ENCODE measurements at regions not wholly inside any gene's neighbourhood (a gene's known extent, or its start where the extent isn't known, plus 50 kb on each side); places are given as distances from the start of the nearest gene placed in this dataset.

DNA sequence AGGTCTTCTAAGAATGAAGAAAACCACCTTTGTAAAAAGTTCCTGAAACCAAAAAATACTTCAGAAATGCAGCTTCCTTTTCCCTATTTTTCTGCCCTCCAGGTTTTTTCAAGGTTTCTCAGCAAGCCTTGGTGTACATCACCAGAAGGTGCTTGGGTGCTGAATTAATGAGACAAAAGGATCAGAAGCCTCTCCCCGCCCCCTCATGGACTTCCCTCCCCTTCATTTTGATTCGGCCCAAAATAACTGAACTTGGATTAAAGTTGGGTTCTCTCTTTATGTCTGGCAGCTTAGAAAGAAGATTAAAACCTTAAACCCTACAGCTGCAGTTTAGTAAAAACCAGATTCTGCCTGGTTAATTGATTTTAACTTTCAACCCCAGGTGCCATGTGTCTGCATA lies 121.7 kb upstream of the ERCC4 start:
- intact Hi-C loops (cut with micrococcal nuclease) = no loop called here
- no peaks in the 10 kb centered on the region for H3K4me1 ChIP-seq (ENCODE audit: insufficient read depth, low read length)
- no TSS peak for BruUV-seq (replicated peaks)
- H3K27me3 ChIP-seq (ENCODE audit: low read length) = no peaks in the 10 kb centered on the region
- H4K20me1 ChIP-seq (ENCODE audit: low read length) = no peaks in the 10 kb centered on the region
- no peak overlapping the region for H3K27ac ChIP-seq (ENCODE audit: low read length)
- H3F3A ChIP-seq (ENCODE audit: low read length, unreplicated experiment) = no peaks in the 10 kb centered on the region
- no peaks in the 10 kb centered on the region for H3K9me2 ChIP-seq (replicated peaks; ENCODE audit: low read length)
- ATAC-seq (no peak), DNase-seq (no peak)
- ChIA-PET CTCF (no interaction called here), POLR2A (ENCODE audit: unreplicated experiment) (interaction anchor here (0.7 kb wide), 1 partner anchor 120 kb away, joined by 4 read pairs; no protein-coding TSS in a partner anchor)
- no peaks in the 10 kb centered on the region for H3K9me3 ChIP-seq (ENCODE audit: low read length)
- no peaks in the 10 kb centered on the region for H3K36me3 ChIP-seq (ENCODE audit: low read depth, low read length)
- H3K9ac ChIP-seq (ENCODE audit: low read length) = no peak overlapping the region
- H3K4me2 ChIP-seq (ENCODE audit: low read length) = no peak overlapping the region
- no peaks in the 10 kb centered on the region for H3K79me2 ChIP-seq (ENCODE audit: low read length)
- H3K4me3 ChIP-seq (ENCODE audit: low read length) = no peak overlapping the region
- TF ChIP-seq EZH2phosphoT487 (IDR thresholded peaks at IDR 0.05; ENCODE audit: borderline replicate concordance, low read length) = no peak
- TF ChIP-seq EZH2 (IDR thresholded peaks at IDR 0.05; ENCODE audit: low read length, unreplicated experiment) = no peak
- TF ChIP-seq CTCF (conservative IDR thresholded peaks at IDR 0.05; ENCODE audit: low read depth, low read length) = no peak
- H2AFZ ChIP-seq (ENCODE audit: low read length) = no peak overlapping the region

DNA sequence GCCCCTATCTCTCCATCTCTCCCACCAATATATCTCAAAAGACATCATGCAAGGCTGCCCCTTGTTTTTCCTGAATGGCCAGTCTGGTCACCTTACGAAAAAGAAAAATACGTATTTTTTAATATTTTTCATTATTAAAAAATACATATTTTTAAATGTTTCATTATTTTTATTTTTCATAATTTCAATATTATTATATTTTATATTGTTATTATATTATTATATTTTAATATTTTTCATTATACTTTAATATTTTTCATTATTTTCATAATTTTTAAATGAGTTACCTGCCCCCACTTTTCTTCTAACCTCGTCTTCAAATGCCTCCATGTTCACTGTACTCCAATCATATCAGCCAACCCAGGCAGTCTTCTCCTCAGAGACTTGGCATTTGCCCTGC lies 116.0 kb upstream of the ERCC4 start:
- Histone ChIP-seq H3K4me1 (ENCODE audit: insufficient read depth, low read length) (no peaks in the 10 kb centered on the region), H2AFZ (ENCODE audit: low read length) (no peak overlapping the region), H3K9ac (ENCODE audit: low read length) (no peak overlapping the region), H3K9me2 (replicated peaks; ENCODE audit: low read length) (no peaks in the 10 kb centered on the region), H3K4me3 (ENCODE audit: low read length) (no peak overlapping the region), H3K36me3 (ENCODE audit: low read depth, low read length) (no peaks in the 10 kb centered on the region), H4K20me1 (ENCODE audit: low read length) (no peaks in the 10 kb centered on the region), H3K79me2 (ENCODE audit: low read length) (no peaks in the 10 kb centered on the region), H3K4me2 (ENCODE audit: low read length) (no peak overlapping the region), H3K27me3 (ENCODE audit: low read length) (peaks cover 23% of the 10 kb centered on the region), H3K9me3 (ENCODE audit: low read length) (no peaks in the 10 kb centered on the region), H3K27ac (ENCODE audit: low read length) (no peak overlapping the region), H3F3A (ENCODE audit: low read length, unreplicated experiment) (no peaks in the 10 kb centered on the region)
- ChIA-PET POLR2A (ENCODE audit: unreplicated experiment) (no interaction called here), CTCF (no interaction called here)
- DNase-seq (no peak), ATAC-seq (no peak)
- no peak for TF ChIP-seq CTCF (conservative IDR thresholded peaks at IDR 0.05; ENCODE audit: low read depth, low read length)
- intact Hi-C loops (cut with micrococcal nuclease) = no loop called here
- BruUV-seq (replicated peaks) = no TSS peak

DNA sequence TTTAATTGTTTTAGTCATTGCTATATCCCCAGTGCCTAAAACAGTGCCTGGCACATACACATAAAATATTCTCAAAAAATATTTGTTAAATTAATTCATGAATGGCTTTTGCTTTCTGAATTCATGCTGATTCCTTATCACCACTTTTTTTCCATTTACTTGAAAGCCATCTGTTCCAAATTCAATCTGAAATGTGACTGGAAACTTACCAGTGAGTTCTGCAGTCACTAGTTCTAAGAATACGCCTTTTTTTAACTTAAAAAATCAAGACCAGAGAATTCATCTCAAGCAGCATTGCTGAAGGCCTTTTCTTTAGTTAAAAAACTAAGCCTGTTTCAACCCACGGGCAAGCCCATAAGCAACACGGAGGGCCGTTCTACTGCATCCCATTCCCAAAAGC lies 114.0 kb upstream of the ERCC4 start:
- ChIA-PET CTCF (no interaction called here), POLR2A (ENCODE audit: unreplicated experiment) (no interaction called here)
- intact Hi-C loops (cut with micrococcal nuclease) = no loop called here
- Histone ChIP-seq H3K9me3 (ENCODE audit: low read length) (no peaks in the 10 kb centered on the region), H3K36me3 (ENCODE audit: low read depth, low read length) (no peaks in the 10 kb centered on the region), H3K4me1 (ENCODE audit: insufficient read depth, low read length) (no peaks in the 10 kb centered on the region), H3K9me2 (replicated peaks; ENCODE audit: low read length) (no peaks in the 10 kb centered on the region), H2AFZ (ENCODE audit: low read length) (no peak overlapping the region), H3F3A (ENCODE audit: low read length, unreplicated experiment) (no peaks in the 10 kb centered on the region), H3K79me2 (ENCODE audit: low read length) (no peaks in the 10 kb centered on the region), H3K9ac (ENCODE audit: low read length) (no peak overlapping the region), H3K27me3 (ENCODE audit: low read length) (peaks cover 23% of the 10 kb centered on the region), H3K27ac (ENCODE audit: low read length) (no peak overlapping the region), H3K4me3 (ENCODE audit: low read length) (no peak overlapping the region), H4K20me1 (ENCODE audit: low read length) (no peaks in the 10 kb centered on the region), H3K4me2 (ENCODE audit: low read length) (no peak overlapping the region)
- TF ChIP-seq EZH2phosphoT487 (IDR thresholded peaks at IDR 0.05; ENCODE audit: borderline replicate concordance, low read length) (no peak), CTCF (conservative IDR thresholded peaks at IDR 0.05; ENCODE audit: low read depth, low read length) (no peak), EZH2 (IDR thresholded peaks at IDR 0.05; ENCODE audit: low read length, unreplicated experiment) (no peak)
- DNase-seq = no peak
- BruUV-seq (replicated peaks) = no TSS peak
- no peak for ATAC-seq

Measured in PC-3 (cell line).